ENCODE measurements at regions not wholly inside any gene's neighbourhood (a gene's known extent, or its start where the extent isn't known, plus 50 kb on each side); places are given as distances from the start of the nearest gene placed in this dataset.
"Not testable (repeated sequence)": the region's sequence is repeated elsewhere in the genome, so short reads cannot be mapped to it uniquely, and the experiment has no call there.

GRCh38 chr3:107209302-107209990 lies 167.8 kb upstream of the CCDC54 start:
- DNase-seq: no peak

- no peak for DNase-seq
Measured at GRCh38 chr3:107211608-107212007, 165.6 kb upstream of the CCDC54 start.

GRCh38 chr3:107212618-107213017 lies 164.6 kb upstream of the CCDC54 start:
- no peak for DNase-seq

GRCh38 chr3:107213044-107213669 lies 164.1 kb upstream of the CCDC54 start:
- DNase-seq: no peak

- DNase-seq: no peak
Measured at GRCh38 chr3:107216229-107216628, 161.0 kb upstream of the CCDC54 start.

- DNase-seq: no peak
Measured at GRCh38 chr3:107216711-107217110, 160.5 kb upstream of the CCDC54 start.

GRCh38 chr3:107217172-107217571 lies 160.1 kb upstream of the CCDC54 start:
- no peak for DNase-seq

GRCh38 chr3:107218864-107219269 lies 158.4 kb upstream of the CCDC54 start:
- no peak for DNase-seq

- DNase-seq: no peak
Measured at GRCh38 chr3:107220538-107220937, 156.7 kb upstream of the CCDC54 start.

GRCh38 chr3:107221856-107222255 lies 155.4 kb upstream of the CCDC54 start:
- no peak for DNase-seq

- DNase-seq: no peak
Measured at GRCh38 chr3:107222907-107223306, 154.3 kb upstream of the CCDC54 start.

- DNase-seq: no peak
Measured at GRCh38 chr3:107224026-107224596, 153.1 kb upstream of the CCDC54 start.

GRCh38 chr3:107227091-107227490 lies 150.1 kb upstream of the CCDC54 start:
- no peak for DNase-seq

GRCh38 chr3:107233877-107234276 lies 143.4 kb upstream of the CCDC54 start:
- DNase-seq: not testable (repeated sequence)

- no peak for DNase-seq
Measured at GRCh38 chr3:107235193-107235927, 141.9 kb upstream of the CCDC54 start.

- DNase-seq: peak; percentile 66
Measured at GRCh38 chr3:107235928-107236315, 141.3 kb upstream of the CCDC54 start.

GRCh38 chr3:107236655-107237337 lies 140.4 kb upstream of the CCDC54 start:
- DNase-seq: no peak

GRCh38 chr3:107238787-107239186 lies 138.5 kb upstream of the CCDC54 start:
- DNase-seq: no peak

- DNase-seq: no peak
Measured at GRCh38 chr3:107239703-107240102, 137.5 kb upstream of the CCDC54 start.

- DNase-seq: peak; percentile 94
Measured at GRCh38 chr3:107240183-107241091, 136.8 kb upstream of the CCDC54 start.

GRCh38 chr3:107241217-107241616 lies 136.0 kb upstream of the CCDC54 start:
- no peak for DNase-seq

GRCh38 chr3:107242579-107242978 lies 134.7 kb upstream of the CCDC54 start:
- no peak for DNase-seq
